NCI-H2227 (cell line): ENCODE measurements at regions not wholly inside any gene's neighbourhood (a gene's known extent, or its start where the extent isn't known, plus 50 kb on each side); places are given as distances from the start of the nearest gene placed in this dataset.
A peak's percentile ranks its signal among the peaks of the same experiment; 100 is the strongest.

Source experiments
- DNase-seq: peaks from one replicate; lab custom pipeline; 2025; ENCODE audit not compliant: unreplicated experiment; lab: John Stamatoyannopoulos, UW

- no peak for DNase-seq
Measured at GRCh38 chr10:78821052-78821451, 247.7 kb upstream of the ZMIZ1 start.

- DNase-seq = no peak
Measured at GRCh38 chr10:78828647-78829539, 239.9 kb upstream of the ZMIZ1 start.

GRCh38 chr10:78829565-78829964, 239.2 kb upstream of the ZMIZ1 start:
- no peak for DNase-seq

- no peak for DNase-seq
Measured at GRCh38 chr10:78830062-78830975, 238.4 kb upstream of the ZMIZ1 start.

- DNase-seq = no peak
Measured at GRCh38 chr10:78830976-78831375, 237.8 kb upstream of the ZMIZ1 start.

- DNase-seq = no peak
Measured at GRCh38 chr10:78831461-78831860, 237.3 kb upstream of the ZMIZ1 start.

GRCh38 chr10:78832281-78832680, 236.5 kb upstream of the ZMIZ1 start:
- DNase-seq = no peak

- DNase-seq = no peak
Measured at GRCh38 chr10:78838141-78838657, 230.6 kb upstream of the ZMIZ1 start.

- DNase-seq = no peak
Measured at GRCh38 chr10:78843495-78843894, 225.3 kb upstream of the ZMIZ1 start.

GRCh38 chr10:78844960-78845607, 223.7 kb upstream of the ZMIZ1 start:
- no peak for DNase-seq

- DNase-seq = no peak
Measured at GRCh38 chr10:78846071-78846470, 222.7 kb upstream of the ZMIZ1 start.

- no peak for DNase-seq
Measured at GRCh38 chr10:78846760-78847159, 222.0 kb upstream of the ZMIZ1 start.

GRCh38 chr10:78847485-78847884, 221.3 kb upstream of the ZMIZ1 start:
- no peak for DNase-seq

- DNase-seq = peak; percentile 66
Measured at GRCh38 chr10:78849115-78849514, 219.7 kb upstream of the ZMIZ1 start.

- no peak for DNase-seq
Measured at GRCh38 chr10:78849731-78850130, 219.0 kb upstream of the ZMIZ1 start.

- DNase-seq = no peak
Measured at GRCh38 chr10:78850644-78851435, 217.9 kb upstream of the ZMIZ1 start.

- DNase-seq = no peak
Measured at GRCh38 chr10:78851647-78852046, 217.1 kb upstream of the ZMIZ1 start.

GRCh38 chr10:78852466-78853240, 216.1 kb upstream of the ZMIZ1 start:
- no peak for DNase-seq

- DNase-seq = no peak
Measured at GRCh38 chr10:78853864-78854263, 214.9 kb upstream of the ZMIZ1 start.

- DNase-seq = no peak
Measured at GRCh38 chr10:78856421-78856820, 212.3 kb upstream of the ZMIZ1 start.
